SK-N-MC (cell line): ENCODE measurements at regions not wholly inside any gene's neighbourhood (a gene's known extent, or its start where the extent isn't known, plus 50 kb on each side); places are given as distances from the start of the nearest gene placed in this dataset.

ENCODE experiments used
- EZH2 ChIP-seq: fragments of 200-600 bp; sonication (generic); IDR thresholded peaks from one replicate; pipeline ENCODE4 v1.6.1; 2017; ENCODE audit warnings: antibody characterized with exemption
- FOXP2 ChIP-seq: optimal IDR thresholded peaks from 2 replicates; pipeline ENCODE3; 2011; ENCODE audit warnings: mild to moderate bottlenecking, moderate library complexity; ENCODE audit not compliant: insufficient read depth; ENCODE audit errors: extremely low read length, control extremely low read depth
- POLR2AphosphoS5 ChIP-seq: IDR thresholded peaks from 2 replicates; pipeline ENCODE4 v1.6.1; 2012; ENCODE audit warnings: mild to moderate bottlenecking, low read depth, low read length, borderline replicate concordance

DNA sequence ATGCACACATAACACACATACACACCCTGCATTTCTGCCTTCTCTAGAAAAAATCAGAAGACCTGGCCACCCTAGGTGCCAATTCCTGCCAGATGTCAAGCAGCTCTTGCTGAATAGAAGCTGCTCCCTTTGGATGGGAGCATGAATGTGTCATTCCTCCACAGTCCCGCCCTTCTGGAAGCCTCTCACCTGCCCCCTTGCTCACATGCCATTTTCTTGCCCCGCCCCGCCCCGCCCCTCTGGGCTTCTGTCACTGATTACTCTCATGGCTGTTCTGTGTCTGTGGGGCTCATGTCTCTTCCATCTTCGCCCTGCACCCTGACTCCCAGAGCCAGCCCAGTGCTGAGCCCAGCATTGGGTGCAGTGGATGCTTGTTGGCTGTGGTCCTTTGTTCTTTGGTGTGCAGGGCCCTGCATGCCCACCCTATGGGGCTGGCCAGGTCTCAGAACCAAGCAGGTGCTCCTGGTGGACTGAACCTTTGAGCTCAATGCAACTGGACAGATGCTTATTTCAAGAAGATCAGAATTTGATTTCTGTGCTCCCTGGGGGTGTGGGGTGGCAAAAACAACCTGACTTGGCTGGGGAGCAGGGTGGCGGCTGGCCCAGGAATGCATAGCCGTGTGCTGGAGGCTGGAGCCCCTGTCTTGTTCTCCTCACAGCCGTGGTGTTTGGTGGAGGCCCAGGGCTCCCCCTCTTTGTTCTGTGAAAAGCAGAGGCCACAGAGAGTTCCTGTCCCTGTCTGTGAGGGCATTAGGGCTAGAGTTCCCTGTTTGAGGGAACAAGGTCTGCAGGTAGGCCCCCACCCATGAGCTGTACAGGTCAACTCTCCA lies 140.6 kb upstream of the GLI2 start:
- TF ChIP-seq POLR2AphosphoS5 (no peak), FOXP2 (no peak), EZH2 (no peak)
